Inferior parietal cortex (tissue), 1 donor: ENCODE measurements at regions not wholly inside any gene's neighbourhood (a gene's known extent, or its start where the extent isn't known, plus 50 kb on each side); places are given as distances from the start of the nearest gene placed in this dataset.
"Not testable (repeated sequence)": the region's sequence is repeated elsewhere in the genome, so short reads cannot be mapped to it uniquely, and the experiment has no call there.

Experiments
- DNase-seq: peaks from one replicate; pipeline ENCODE4 v3.0.0-alpha.2; 2016; ENCODE audit errors: extremely low spot score

DNA sequence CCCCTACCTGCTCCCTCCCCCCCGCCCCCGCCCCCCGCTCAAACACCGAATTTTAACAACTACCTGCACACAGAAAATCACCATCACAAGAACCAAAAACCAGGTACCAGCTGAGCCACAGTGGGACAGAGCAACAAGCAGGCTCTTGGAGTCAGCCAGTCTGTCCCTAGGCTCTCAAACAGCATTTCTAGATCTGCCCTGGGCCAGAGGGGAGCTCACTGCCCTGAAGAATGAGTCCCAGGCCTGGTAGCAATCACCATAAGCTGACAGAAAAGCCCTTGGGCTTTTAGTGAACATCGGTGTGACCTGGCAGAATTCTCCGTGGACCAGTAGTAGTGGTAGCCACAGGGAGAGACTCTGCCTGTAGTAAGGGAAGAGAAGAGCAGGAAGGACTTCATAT is 58.3 kb downstream of the C11orf87 start:
- DNase-seq = no peak

DNA sequence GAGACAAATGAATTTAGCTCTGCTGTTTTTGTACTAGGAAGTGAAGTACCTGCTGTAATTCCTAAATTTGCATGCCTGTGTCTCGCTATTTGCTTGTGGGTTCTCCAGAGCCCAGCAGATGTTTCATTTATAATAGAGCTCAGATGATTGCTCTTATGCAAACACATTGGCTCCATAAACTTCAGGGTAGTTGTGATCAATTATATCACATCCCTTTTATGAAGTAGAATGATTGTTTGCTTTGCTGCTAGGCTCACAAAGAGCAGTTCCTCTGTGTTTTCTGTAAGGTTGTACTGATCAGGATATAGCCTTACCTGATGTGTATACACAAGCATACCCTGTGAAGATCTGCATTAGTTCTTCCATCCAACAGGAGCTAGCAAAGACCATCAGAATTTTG is 64.1 kb downstream of the C11orf87 start:
- no peak for DNase-seq

- no peak for DNase-seq
These were observed 69.1 kb downstream of the C11orf87 start for GRCh38 chr11:109490953-109491635.

- DNase-seq = no peak
These were observed 84.1 kb downstream of the C11orf87 start for GRCh38 chr11:109506115-109506514.

GRCh38 chr11:109507331-109507730 is 85.3 kb downstream of the C11orf87 start:
- no peak for DNase-seq

GRCh38 chr11:109507836-109508561 is 86.0 kb downstream of the C11orf87 start:
- no peak for DNase-seq

GRCh38 chr11:109508943-109509342 is 87.0 kb downstream of the C11orf87 start:
- no peak for DNase-seq

DNA sequence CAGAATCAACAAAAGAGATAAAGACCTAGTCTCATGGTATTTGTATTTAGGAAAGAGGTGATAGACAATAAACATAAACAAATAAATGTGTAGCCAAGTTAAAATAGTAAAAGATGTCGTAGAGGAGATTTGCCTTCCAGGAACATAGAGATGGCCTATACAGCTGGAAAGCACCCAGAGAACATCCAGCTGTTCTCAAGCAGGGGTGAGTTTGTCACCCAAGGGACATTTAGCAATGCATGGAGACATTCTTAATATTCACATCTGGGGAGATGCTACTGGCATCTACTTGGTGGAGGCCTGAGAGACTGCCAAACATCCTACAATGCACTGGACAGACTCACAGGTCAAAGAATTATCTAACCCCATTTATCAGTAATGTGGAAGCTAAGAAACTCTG is 88.3 kb downstream of the C11orf87 start:
- no peak for DNase-seq

- no peak for DNase-seq
These were observed 89.6 kb downstream of the C11orf87 start for GRCh38 chr11:109511598-109511997.

DNA sequence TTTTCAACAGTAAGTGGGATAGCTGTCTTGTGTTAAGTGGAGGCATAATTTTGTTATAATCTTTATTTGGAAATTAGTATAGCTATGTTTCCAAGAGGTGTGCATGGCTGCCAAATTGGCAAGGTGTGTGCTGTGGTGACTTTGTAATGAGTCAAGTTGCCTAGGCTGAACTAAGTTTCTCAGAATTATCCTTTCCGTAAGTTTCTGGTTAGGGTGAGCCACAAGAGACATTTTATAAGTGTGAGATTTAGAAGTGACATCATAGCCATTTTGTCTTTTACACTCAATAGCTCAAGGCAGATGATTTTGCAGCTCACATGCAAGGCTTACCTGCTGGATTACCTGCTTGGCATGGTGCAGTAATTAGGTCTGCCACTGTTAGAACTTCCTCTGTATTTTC is 90.3 kb downstream of the C11orf87 start:
- no peak for DNase-seq

- no peak for DNase-seq
These were observed 90.7 kb downstream of the C11orf87 start for GRCh38 chr11:109512680-109513079.

- no peak for DNase-seq
These were observed 92.5 kb downstream of the C11orf87 start for GRCh38 chr11:109514313-109515018.

DNA sequence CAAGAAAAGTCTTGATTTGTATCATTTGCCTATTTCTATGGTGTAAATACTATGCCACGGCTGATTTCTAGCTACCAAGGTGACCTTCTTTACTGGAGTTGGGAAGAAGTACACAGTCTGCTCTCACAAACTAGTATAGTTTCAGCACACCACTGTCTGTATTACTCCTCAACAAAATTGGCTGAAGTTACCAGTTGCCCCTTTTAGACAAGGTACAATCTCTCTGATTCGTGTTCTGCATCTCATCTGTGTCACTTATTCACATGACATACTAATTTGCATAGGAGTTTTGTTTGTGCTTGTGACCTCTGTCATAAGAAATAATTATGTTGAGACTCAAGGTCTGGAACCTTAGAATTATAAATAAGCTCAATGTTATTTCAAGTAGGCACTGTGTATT is 97.3 kb downstream of the C11orf87 start:
- no peak for DNase-seq

DNA sequence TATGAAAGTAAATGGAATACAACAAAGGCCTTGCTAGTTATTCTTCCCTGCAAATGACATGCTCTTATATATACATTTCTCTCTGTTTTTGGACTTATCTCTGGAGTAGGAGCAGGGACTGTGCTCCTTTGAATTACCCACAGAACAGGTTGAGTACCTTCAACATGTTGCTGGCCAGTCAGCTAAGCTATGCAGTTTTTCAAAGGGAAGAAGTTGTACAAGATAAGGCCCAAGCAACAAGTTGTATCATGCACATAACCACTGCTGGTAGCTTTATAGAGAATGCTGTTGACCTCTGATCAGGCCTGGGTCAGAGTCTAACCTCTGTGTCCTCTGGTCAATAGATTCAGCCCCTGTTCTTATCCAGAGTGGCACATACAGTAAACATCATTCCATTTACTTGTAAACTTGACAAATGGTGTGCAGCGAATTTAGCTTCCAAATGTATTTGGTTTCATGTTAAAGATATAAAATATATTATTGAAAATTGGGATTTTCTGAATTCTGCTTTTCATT is 99.6 kb downstream of the C11orf87 start:
- DNase-seq = no peak

GRCh38 chr11:109522116-109522755 is 100.2 kb downstream of the C11orf87 start:
- DNase-seq = no peak

GRCh38 chr11:109525636-109526035 is 103.6 kb downstream of the C11orf87 start:
- not testable (repeated sequence) for DNase-seq

DNA sequence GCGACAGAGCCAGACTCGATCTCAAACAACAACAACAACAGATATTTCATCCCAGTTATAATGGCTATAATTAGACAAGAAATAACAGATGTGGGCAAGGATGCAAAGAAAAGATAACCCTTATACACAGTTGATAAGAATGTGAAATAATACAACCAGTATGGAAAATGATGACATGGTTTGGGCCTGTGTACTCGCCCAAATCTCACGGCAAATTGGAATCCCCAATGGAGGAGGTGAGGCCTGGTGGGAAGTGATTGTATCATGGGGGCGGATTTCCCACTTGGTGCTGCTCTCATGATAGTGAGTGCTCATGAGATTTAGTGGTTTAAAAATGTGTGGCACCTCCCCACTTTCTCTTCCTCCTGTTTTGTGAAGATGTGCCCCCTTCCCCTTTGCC is 104.1 kb downstream of the C11orf87 start:
- DNase-seq = no peak

GRCh38 chr11:109526931-109527330 is 104.9 kb downstream of the C11orf87 start:
- no peak for DNase-seq

DNA sequence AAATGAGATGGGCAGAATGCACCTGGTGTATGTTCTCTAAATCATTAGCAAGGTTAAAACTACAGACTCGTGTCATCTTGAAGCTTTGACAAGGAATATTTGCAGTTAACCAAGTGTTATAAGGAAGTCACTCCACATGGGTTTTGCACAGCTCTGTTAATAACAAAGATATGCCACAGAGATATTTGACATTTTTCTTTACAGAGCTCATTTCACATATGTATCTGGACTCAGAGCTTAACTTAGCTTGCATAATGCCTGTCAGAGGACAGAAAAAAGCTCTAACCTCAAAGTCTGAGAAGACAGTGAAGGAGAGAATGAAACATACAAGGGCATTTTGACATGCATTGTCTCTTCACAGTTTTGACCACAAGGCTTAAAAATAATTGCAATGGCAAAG is 105.5 kb downstream of the C11orf87 start:
- DNase-seq = no peak

- no peak for DNase-seq
These were observed 125.5 kb downstream of the C11orf87 start for GRCh38 chr11:109547356-109548027.

- DNase-seq = no peak
These were observed 130.4 kb downstream of the C11orf87 start for GRCh38 chr11:109552376-109552775.

- DNase-seq = no peak
These were observed 131.3 kb downstream of the C11orf87 start for GRCh38 chr11:109553284-109553683.
